ENCODE measurements at regions not wholly inside any gene's neighbourhood (a gene's known extent, or its start where the extent isn't known, plus 50 kb on each side); places are given as distances from the start of the nearest gene placed in this dataset.
"Not testable (repeated sequence)": the region's sequence is repeated elsewhere in the genome, so short reads cannot be mapped to it uniquely, and the experiment has no call there.

- Histone ChIP-seq H3K4me1 (no peaks in the 10 kb centered on the region), H3K36me3 (no peaks in the 10 kb centered on the region), H3K4me2 (no peak overlapping the region), H3K4me3 (no peak overlapping the region), H3K9me3 (replicated peaks in 1 of 11) (peaks cover 0 to under 1% (median 0%) of the 10 kb centered on the region in 11 experiments; a peak in 2 of 22 replicates), H3K27me3 (no peaks in the 10 kb centered on the region), H3K9ac (no peak overlapping the region), H4K20me1 (no peaks in the 10 kb centered on the region), H3K27ac (no peak overlapping the region)
- no peak for TF ChIP-seq Cebpa-rat (IDR thresholded peaks at IDR 0.05)
Observed at GRCh38 chr7:109449760-109450159, 880.1 kb downstream of the DNAJB9 start.

- Histone ChIP-seq H4K20me1 (no peaks in the 10 kb centered on the region), H3K36me3 (no peaks in the 10 kb centered on the region), H3K27me3 (no peaks in the 10 kb centered on the region), H3K4me3 (no peak overlapping the region), H3K4me1 (no peaks in the 10 kb centered on the region), H3K9me3 (replicated peaks in 1 of 11) (peaks cover 0 to 4% (median 0%) of the 10 kb centered on the region in 11 experiments; a peak in 3 of 22 replicates), H3K9ac (no peak overlapping the region), H3K4me2 (no peak overlapping the region), H3K27ac (no peak overlapping the region)
- no peak for TF ChIP-seq Cebpa-rat (IDR thresholded peaks at IDR 0.05)
Observed at GRCh38 chr7:109456116-109456515, 886.4 kb downstream of the DNAJB9 start.

DNA sequence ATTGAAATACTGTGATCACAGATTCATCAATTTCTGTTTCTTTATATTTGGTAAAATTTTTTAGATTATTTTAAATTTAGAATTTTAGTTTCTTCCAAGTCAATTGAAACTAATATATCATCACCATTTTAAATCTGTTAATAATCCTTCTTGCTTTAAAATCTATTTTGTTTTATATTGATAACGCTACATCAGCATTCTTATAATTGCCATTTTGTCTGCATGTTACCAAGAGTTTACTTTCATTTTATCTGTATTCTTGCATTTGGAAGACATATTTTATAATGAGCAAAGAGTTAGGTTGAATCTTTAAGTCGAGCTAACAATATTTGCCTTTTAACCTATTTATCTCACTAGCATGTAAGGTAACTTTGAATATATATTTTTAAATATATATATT, 890.6 kb downstream of the DNAJB9 start:
- Histone ChIP-seq H3K9me3 (replicated peaks in 1 of 11) (no peaks in the 10 kb centered on the region; a peak in 1 of 22 replicates), H3K9ac (no peak overlapping the region), H3K36me3 (no peaks in the 10 kb centered on the region), H3K27ac (no peak overlapping the region), H3K4me2 (no peak overlapping the region), H3K4me1 (0 out of 20 replicates have a peak, but pooled peaks cover 0 to 4% (median 0%) of the 10 kb centered on the region in 10 experiments), H4K20me1 (no peaks in the 10 kb centered on the region), H3K27me3 (no peaks in the 10 kb centered on the region), H3K4me3 (no peak overlapping the region)
- TF ChIP-seq Cebpa-rat (IDR thresholded peaks at IDR 0.05): no peak

DNA sequence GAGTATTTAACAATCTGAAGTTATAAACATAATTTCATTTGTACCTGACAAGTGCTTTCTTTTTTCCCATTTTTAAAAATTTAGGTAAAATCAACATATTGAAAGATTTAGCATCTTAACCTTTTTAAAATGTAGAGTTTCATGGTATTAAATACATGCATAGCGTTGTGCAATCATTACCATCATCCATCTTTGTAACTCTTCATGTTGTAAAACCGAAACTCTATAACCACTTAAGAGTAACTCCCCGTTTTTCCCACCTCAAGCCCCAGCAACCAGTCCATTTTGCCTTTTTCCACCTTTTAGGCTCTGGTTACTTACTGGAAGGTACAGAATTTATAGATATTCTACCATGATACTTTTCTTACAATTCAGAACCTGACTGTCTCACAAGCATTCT, 892.5 kb downstream of the DNAJB9 start:
- no peak overlapping the region for H3K4me3 ChIP-seq
- no peaks in the 10 kb centered on the region for H3K27me3 ChIP-seq
- no peak overlapping the region for H3K9ac ChIP-seq
- H3K27ac ChIP-seq: no peak overlapping the region
- H4K20me1 ChIP-seq: no peaks in the 10 kb centered on the region
- no peak for TF ChIP-seq Cebpa-rat (IDR thresholded peaks at IDR 0.05)
- no peaks in the 10 kb centered on the region for H3K9me3 ChIP-seq (replicated peaks in 1 of 11)
- H3K4me1 ChIP-seq: 0 out of 20 replicates have a peak, but pooled peaks cover 0 to 4% (median 0%) of the 10 kb centered on the region in 10 experiments
- H3K4me2 ChIP-seq: peak overlapping the region in 1 of 11 experiments; percentile 10; a peak in 1 of 22 replicates
- no peaks in the 10 kb centered on the region for H3K36me3 ChIP-seq

- not testable (repeated sequence) for H4K20me1 ChIP-seq; H3K4me1 ChIP-seq; H3K4me3 ChIP-seq; H3K9me3 ChIP-seq (replicated peaks in 1 of 11); H3K27me3 ChIP-seq; H3K36me3 ChIP-seq; H3K27ac ChIP-seq; H3K9ac ChIP-seq; H3K4me2 ChIP-seq
Observed at GRCh38 chr7:109467729-109468128, 898.1 kb downstream of the DNAJB9 start.

- H3K4me2 ChIP-seq: no peak overlapping the region
- no peak overlapping the region for H3K27ac ChIP-seq
- H3K4me1 ChIP-seq: no peaks in the 10 kb centered on the region
- H3K36me3 ChIP-seq: no peaks in the 10 kb centered on the region
- no peaks in the 10 kb centered on the region for H3K27me3 ChIP-seq
- no peak for TF ChIP-seq Cebpa-rat (IDR thresholded peaks at IDR 0.05)
- no peak overlapping the region for H3K4me3 ChIP-seq
- no peaks in the 10 kb centered on the region for H4K20me1 ChIP-seq
- no peaks in the 10 kb centered on the region for H3K9me3 ChIP-seq (replicated peaks in 1 of 11)
- no peak overlapping the region for H3K9ac ChIP-seq
Observed at GRCh38 chr7:109473172-109473571, 903.5 kb downstream of the DNAJB9 start.

GRCh38 chr7:109476409-109476808, 906.7 kb downstream of the DNAJB9 start:
- H3K36me3 ChIP-seq: no peaks in the 10 kb centered on the region
- TF ChIP-seq Cebpa-rat (IDR thresholded peaks at IDR 0.05): no peak
- H3K4me2 ChIP-seq: no peak overlapping the region
- H4K20me1 ChIP-seq: no peaks in the 10 kb centered on the region
- no peak overlapping the region for H3K4me3 ChIP-seq
- no peaks in the 10 kb centered on the region for H3K4me1 ChIP-seq
- H3K9me3 ChIP-seq (replicated peaks in 1 of 11): no peaks in the 10 kb centered on the region
- H3K9ac ChIP-seq: no peak overlapping the region
- H3K27me3 ChIP-seq: no peaks in the 10 kb centered on the region
- H3K27ac ChIP-seq: no peak overlapping the region

GRCh38 chr7:109479388-109479787, 909.7 kb downstream of the DNAJB9 start:
- Histone ChIP-seq H3K27me3 (no peaks in the 10 kb centered on the region), H3K36me3 (no peaks in the 10 kb centered on the region), H3K9ac (no peak overlapping the region), H3K27ac (no peak overlapping the region), H3K4me1 (no peaks in the 10 kb centered on the region), H3K9me3 (replicated peaks in 1 of 11) (peaks cover 0 to 4% (median 0%) of the 10 kb centered on the region in 11 experiments; a peak in 2 of 22 replicates), H3K4me2 (no peak overlapping the region), H3K4me3 (no peak overlapping the region), H4K20me1 (no peaks in the 10 kb centered on the region)
- TF ChIP-seq Cebpa-rat (IDR thresholded peaks at IDR 0.05): no peak

GRCh38 chr7:109490607-109491006, 920.9 kb downstream of the DNAJB9 start:
- H4K20me1 ChIP-seq: not testable (repeated sequence)

GRCh38 chr7:109497053-109497452, 927.4 kb downstream of the DNAJB9 start:
- no peaks in the 10 kb centered on the region for H4K20me1 ChIP-seq
- H3K9me3 ChIP-seq (replicated peaks in 1 of 11): peaks cover 0 to 14% (median 5%) of the 10 kb centered on the region in 11 experiments; a peak in 9 of 22 replicates
- H3K4me2 ChIP-seq: no peak overlapping the region
- no peak for TF ChIP-seq Cebpa-rat (IDR thresholded peaks at IDR 0.05)
- H3K27ac ChIP-seq: no peak overlapping the region
- no peaks in the 10 kb centered on the region for H3K36me3 ChIP-seq
- no peaks in the 10 kb centered on the region for H3K27me3 ChIP-seq
- no peaks in the 10 kb centered on the region for H3K4me1 ChIP-seq
- no peak overlapping the region for H3K9ac ChIP-seq
- H3K4me3 ChIP-seq: no peak overlapping the region

More at GRCh38 chr7:109490607-109491006, 920.9 kb downstream of the DNAJB9 start:
- not testable (repeated sequence) for H3K9me3 ChIP-seq (replicated peaks in 1 of 11); H3K4me1 ChIP-seq; H3K9ac ChIP-seq; H3K4me3 ChIP-seq; H3K4me2 ChIP-seq; H3K27me3 ChIP-seq; H3K27ac ChIP-seq; H3K36me3 ChIP-seq
